Activated naive CD4-positive, alpha-beta T cell treated with anti-CD3 and anti-CD28 coated beads for 36 hours (primary cell): ENCODE measurements at regions not wholly inside any gene's neighbourhood (a gene's known extent, or its start where the extent isn't known, plus 50 kb on each side); places are given as distances from the start of the nearest gene placed in this dataset.
"Not testable (repeated sequence)": the region's sequence is repeated elsewhere in the genome, so short reads cannot be mapped to it uniquely, and the experiment has no call there.

ENCODE experiments used
- CTCF ChIA-PET: fragments of 350-600 bp; sonication (Branson Sonifier 250); formaldehyde crosslinking; loops from one replicate; lab custom pipeline; 2021; ENCODE audit warnings: antibody characterized with exemption; lab: Charles Lee
- DNase-seq: peaks from one replicate; pipeline ENCODE4 v3.0.0-alpha.2; 2020
- H3K27ac Mint-ChIP-seq: one replicate; pipeline ENCODE4 v1.8.0; 2021; ENCODE audit warnings: mild to moderate bottlenecking, mixed read lengths
- H3K27me3 Mint-ChIP-seq: one replicate; pipeline ENCODE4 v1.8.0; 2021; ENCODE audit warnings: low read depth, mixed read lengths
- H3K36me3 Mint-ChIP-seq: one replicate; pipeline ENCODE4 v1.8.0; 2021; ENCODE audit warnings: low read depth, mixed read lengths
- H3K4me1 Mint-ChIP-seq: one replicate; pipeline ENCODE4 v1.8.0; 2021; ENCODE audit warnings: low read depth, mixed read lengths
- H3K4me3 Mint-ChIP-seq: one replicate; pipeline ENCODE4 v1.8.0; 2021; ENCODE audit warnings: mild to moderate bottlenecking, moderate library complexity, mixed read lengths
- H3K9me3 Mint-ChIP-seq: one replicate; pipeline ENCODE4 v1.8.0; 2021; ENCODE audit warnings: mixed read lengths
- intact Hi-C: fragments of 100-400 bp; cut with micrococcal nuclease; formaldehyde crosslinking; loops from one replicate; pipeline ENCODE4 v1.15.1; 2023

- H3K9me3 Mint-ChIP-seq, CTCF ChIA-PET, DNase-seq, H3K4me1 Mint-ChIP-seq, H3K4me3 Mint-ChIP-seq, H3K27me3 Mint-ChIP-seq, intact Hi-C loops, H3K27ac Mint-ChIP-seq, H3K36me3 Mint-ChIP-seq: not testable (repeated sequence)
Observed at GRCh38 chr22:23437107-23437395, 143.0 kb downstream of the IGLL1 start.

DNA sequence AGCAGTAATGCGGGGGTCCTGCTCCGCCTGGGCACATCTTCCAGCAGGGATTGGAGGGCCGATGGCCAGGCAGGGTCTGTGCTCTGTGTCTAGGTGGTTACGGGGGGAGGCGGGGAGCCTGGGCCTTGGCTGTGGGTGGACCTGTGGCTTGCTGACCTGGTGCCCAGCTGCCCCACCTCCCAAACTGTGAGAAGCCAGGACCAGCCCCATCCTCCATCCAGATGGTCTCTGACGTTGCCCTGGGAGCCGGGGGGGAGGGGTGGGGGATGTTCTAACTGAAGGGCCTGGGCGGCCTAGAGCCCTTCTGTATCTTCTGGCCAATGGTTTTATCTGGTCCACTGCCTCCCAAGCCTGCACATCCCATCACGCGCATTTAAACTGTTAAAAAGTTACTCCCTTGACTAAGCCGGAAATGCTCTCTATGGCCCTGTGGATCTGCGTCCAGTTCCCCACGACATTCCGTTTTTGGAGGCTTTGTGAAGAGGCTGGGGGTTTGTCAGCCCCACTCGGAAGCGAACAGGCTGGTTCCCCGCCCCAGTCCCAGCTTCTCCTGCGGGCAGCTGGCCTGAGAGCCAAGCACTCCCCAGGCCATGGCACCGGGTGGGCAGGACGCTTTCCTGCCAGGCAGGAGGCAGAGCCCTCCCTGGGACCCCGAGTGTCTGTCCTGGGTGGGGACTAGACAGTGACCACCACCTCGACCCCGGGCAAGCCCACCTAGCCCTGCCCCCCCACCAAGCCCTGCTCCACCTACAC, 143.6 kb downstream of the IGLL1 start:
- intact Hi-C loops, result not testable (repeated sequence)

GRCh38 chr22:23435186-23435585, 144.9 kb downstream of the IGLL1 start:
- DNase-seq, H3K4me3 Mint-ChIP-seq, H3K27me3 Mint-ChIP-seq, H3K36me3 Mint-ChIP-seq, intact Hi-C loops, CTCF ChIA-PET, H3K4me1 Mint-ChIP-seq, H3K9me3 Mint-ChIP-seq, H3K27ac Mint-ChIP-seq: not testable (repeated sequence)

More for the DNA sequence above, 143.6 kb downstream of the IGLL1 start:
- H3K27me3 Mint-ChIP-seq, CTCF ChIA-PET, H3K9me3 Mint-ChIP-seq, H3K27ac Mint-ChIP-seq, H3K4me1 Mint-ChIP-seq, DNase-seq, H3K36me3 Mint-ChIP-seq, H3K4me3 Mint-ChIP-seq: not testable (repeated sequence)

DNA sequence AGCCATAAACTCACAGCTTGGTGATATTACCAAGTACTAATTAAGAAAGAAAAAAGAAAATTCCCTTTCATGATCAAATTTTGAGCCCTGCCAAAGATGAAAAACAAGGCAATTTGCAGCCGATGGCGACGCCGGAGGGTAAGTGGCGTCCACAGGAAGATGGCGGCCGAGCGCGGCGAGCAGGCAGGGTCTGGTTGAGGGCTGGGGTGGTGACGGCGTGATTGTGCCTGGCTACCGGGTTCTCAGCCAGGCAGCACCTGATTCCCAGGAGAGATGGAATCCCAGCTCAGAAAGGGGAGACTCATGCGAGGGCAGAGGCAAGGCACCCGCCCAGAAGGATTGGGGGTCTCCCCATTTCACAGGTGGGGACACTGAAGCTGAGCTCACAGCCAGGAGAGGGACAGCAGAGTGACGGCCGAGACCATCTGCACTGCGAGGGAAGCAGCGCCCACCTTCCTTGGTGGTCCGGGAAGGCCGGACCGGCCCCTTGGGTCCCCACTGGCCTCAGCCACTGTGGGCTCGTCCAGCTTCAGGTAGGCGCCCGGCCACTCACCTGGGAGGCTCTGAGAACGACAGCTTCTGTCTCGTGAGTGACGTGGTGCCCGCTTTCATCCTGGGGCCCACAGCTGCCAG, 145.8 kb downstream of the IGLL1 start:
- H3K4me3 Mint-ChIP-seq, intact Hi-C loops, H3K4me1 Mint-ChIP-seq, H3K36me3 Mint-ChIP-seq, H3K27me3 Mint-ChIP-seq, DNase-seq, H3K27ac Mint-ChIP-seq, H3K9me3 Mint-ChIP-seq: not testable (repeated sequence)
- CTCF ChIA-PET, result interaction anchor here (0.6 to 1.2 kb wide), 2 partner anchors 11 to 152 kb away, joined by 3 to 4 read pairs; no protein-coding TSS in a partner anchor

- intact Hi-C loops, H3K36me3 Mint-ChIP-seq, H3K9me3 Mint-ChIP-seq, H3K27ac Mint-ChIP-seq, H3K27me3 Mint-ChIP-seq, H3K4me1 Mint-ChIP-seq: not testable (repeated sequence)
- peak; percentile 68 for DNase-seq
- CTCF ChIA-PET, result interaction anchor here (0.6 to 1.2 kb wide), 3 partner anchors 10 to 1619 kb away, joined by 3 to 4 read pairs (median 3); no protein-coding TSS in a partner anchor
- H3K4me3 Mint-ChIP-seq, result peak overlapping the region; percentile 49
Observed at GRCh38 chr22:23433127-23434005, 146.7 kb downstream of the IGLL1 start.

DNA sequence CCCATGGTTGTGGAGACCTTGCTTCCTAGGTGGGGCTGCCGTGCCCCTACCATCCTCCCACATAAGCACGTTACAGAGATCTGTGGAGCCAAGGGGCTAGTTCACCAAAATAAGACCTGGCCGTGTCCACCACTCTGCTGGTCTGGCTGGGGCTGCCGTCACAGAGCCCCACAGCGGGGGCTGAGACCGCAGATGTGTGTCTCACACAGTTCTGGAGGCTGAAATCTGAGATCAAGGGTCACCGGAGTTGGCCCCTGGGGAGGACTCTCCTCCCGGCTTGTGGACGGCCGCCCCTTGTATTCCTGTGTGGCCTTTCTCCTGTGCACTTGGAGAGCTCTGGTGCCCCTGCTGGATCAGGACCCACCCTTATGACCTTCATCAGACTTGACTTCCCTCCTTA, 147.4 kb downstream of the IGLL1 start:
- Mint-ChIP-seq H3K4me3 (peak overlapping the region; percentile 49), H3K9me3 (peaks cover 12% of the 10 kb centered on the region)
- H3K4me1 Mint-ChIP-seq, H3K27me3 Mint-ChIP-seq, H3K36me3 Mint-ChIP-seq, CTCF ChIA-PET, H3K27ac Mint-ChIP-seq, intact Hi-C loops, DNase-seq: not testable (repeated sequence)

GRCh38 chr22:23431337-23432072, 148.6 kb downstream of the IGLL1 start:
- DNase-seq, result no peak
- Mint-ChIP-seq H3K27me3 (no peaks in the 10 kb centered on the region), H3K36me3 (no peaks in the 10 kb centered on the region), H3K4me1 (peaks cover 6% of the 10 kb centered on the region), H3K9me3 (peaks cover 12% of the 10 kb centered on the region), H3K4me3 (no peak overlapping the region), H3K27ac (no peak overlapping the region)
- CTCF ChIA-PET, result interaction anchor here (1.5 kb wide), 1 partner anchor 46 kb away, joined by 3 read pairs; no protein-coding TSS in a partner anchor
- intact Hi-C loops, result no loop called here

- CTCF ChIA-PET, intact Hi-C loops, H3K27ac Mint-ChIP-seq, H3K9me3 Mint-ChIP-seq, H3K27me3 Mint-ChIP-seq, H3K4me3 Mint-ChIP-seq, DNase-seq, H3K4me1 Mint-ChIP-seq, H3K36me3 Mint-ChIP-seq: not testable (repeated sequence)
Observed at GRCh38 chr22:23424551-23425068, 155.5 kb downstream of the IGLL1 start.

GRCh38 chr22:23424031-23424430, 156.1 kb downstream of the IGLL1 start:
- intact Hi-C loops, result no loop called here
- no peaks in the 10 kb centered on the region for H3K27me3 Mint-ChIP-seq
- H3K4me3 Mint-ChIP-seq, result no peak overlapping the region
- CTCF ChIA-PET, result interaction anchor here (1.2 kb wide), 1 partner anchor 10 kb away, joined by 4 read pairs; no protein-coding TSS in a partner anchor
- H3K9me3 Mint-ChIP-seq, result peaks cover 5% of the 10 kb centered on the region
- DNase-seq, result no peak
- H3K36me3 Mint-ChIP-seq, result no peaks in the 10 kb centered on the region
- H3K27ac Mint-ChIP-seq, result no peak overlapping the region
- H3K4me1 Mint-ChIP-seq, result no peaks in the 10 kb centered on the region

- CTCF ChIA-PET, intact Hi-C loops, H3K36me3 Mint-ChIP-seq, H3K27ac Mint-ChIP-seq, H3K27me3 Mint-ChIP-seq, H3K9me3 Mint-ChIP-seq, DNase-seq, H3K4me1 Mint-ChIP-seq, H3K4me3 Mint-ChIP-seq: not testable (repeated sequence)
Observed at GRCh38 chr22:23422281-23422680, 157.8 kb downstream of the IGLL1 start.

GRCh38 chr22:23421300-23421699, 158.8 kb downstream of the IGLL1 start:
- H3K27ac Mint-ChIP-seq, DNase-seq, H3K4me3 Mint-ChIP-seq, H3K27me3 Mint-ChIP-seq, intact Hi-C loops, H3K36me3 Mint-ChIP-seq, CTCF ChIA-PET, H3K9me3 Mint-ChIP-seq, H3K4me1 Mint-ChIP-seq: not testable (repeated sequence)

DNA sequence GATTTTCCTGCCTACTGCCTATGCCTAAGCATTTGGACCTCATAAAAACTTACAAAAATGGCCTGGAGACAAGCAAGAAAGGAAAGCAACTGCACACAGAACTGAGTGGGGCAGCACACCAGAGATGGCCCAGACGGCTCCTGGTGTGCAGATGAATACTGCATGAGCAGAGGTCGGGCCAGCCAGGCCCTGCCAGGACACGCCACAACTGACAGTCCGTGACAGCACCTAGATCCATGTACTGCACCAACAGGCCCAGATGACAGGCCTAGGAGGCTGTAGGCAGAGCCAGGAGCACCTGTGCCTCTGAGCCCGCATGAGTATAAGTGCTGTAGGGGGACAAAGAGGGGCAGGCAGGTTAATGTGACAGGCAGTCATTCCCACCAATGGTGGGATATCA, 160.2 kb downstream of the IGLL1 start:
- Mint-ChIP-seq H3K27me3 (no peaks in the 10 kb centered on the region), H3K27ac (no peak overlapping the region), H3K36me3 (no peaks in the 10 kb centered on the region), H3K9me3 (no peaks in the 10 kb centered on the region), H3K4me1 (no peaks in the 10 kb centered on the region), H3K4me3 (no peak overlapping the region)
- DNase-seq, result no peak
- CTCF ChIA-PET, result no interaction called here
- intact Hi-C loops, result no loop called here
